Activated B cell treated with CpG ODN at 0.5 μM for 24 hours (primary cell): ENCODE measurements at regions not wholly inside any gene's neighbourhood (a gene's known extent, or its start where the extent isn't known, plus 50 kb on each side); places are given as distances from the start of the nearest gene placed in this dataset.

Experiments used
- ATAC-seq: fragments of 200-7000 bp; cut with Tn5 transposase; one replicate; pipeline ENCODE4 v1.10.0; 2021; ENCODE audit warnings: low read depth, mild to moderate bottlenecking, moderate library complexity
- CTCF ChIA-PET: fragments of 350-600 bp; sonication (Branson Sonifier 250); formaldehyde crosslinking; loops from one replicate; lab custom pipeline; 2021; ENCODE audit warnings: antibody characterized with exemption; lab: Charles Lee
- POLR2A ChIA-PET: fragments of 350-600 bp; sonication (Branson Sonifier 250); formaldehyde crosslinking; loops from one replicate; lab custom pipeline; 2021; ENCODE audit warnings: antibody characterized with exemption; lab: Charles Lee
- DNase-seq: peaks from one replicate; pipeline ENCODE4 v3.0.0; 2022
- H3K27ac Mint-ChIP-seq: one replicate; pipeline ENCODE4 v1.8.0; 2020; ENCODE audit warnings: mixed read lengths
- H3K27me3 Mint-ChIP-seq: one replicate; pipeline ENCODE4 v1.8.0; 2021; ENCODE audit warnings: mixed read lengths
- H3K36me3 Mint-ChIP-seq: one replicate; pipeline ENCODE4 v1.8.0; 2021; ENCODE audit warnings: low read depth, mixed read lengths
- H3K4me1 Mint-ChIP-seq: one replicate; pipeline ENCODE4 v1.8.0; 2021; ENCODE audit warnings: mixed read lengths
- H3K4me3 Mint-ChIP-seq: one replicate; pipeline ENCODE4 v1.8.0; 2020; ENCODE audit warnings: mild to moderate bottlenecking, mixed read lengths
- H3K9me3 Mint-ChIP-seq: one replicate; pipeline ENCODE4 v1.8.0; 2020; ENCODE audit warnings: mixed read lengths
- CTCF ChIP-seq: fragments of 200-600 bp; IDR thresholded peaks from one replicate; pipeline ENCODE4 v1.8.0; 2022; ENCODE audit warnings: antibody characterized with exemption, mild to moderate bottlenecking
- intact Hi-C: fragments of 100-400 bp; cut with micrococcal nuclease; formaldehyde crosslinking; loops from one replicate; pipeline ENCODE4 v1.15.1; 2024

GRCh38 chr2:221915926-221916325 lies 343.8 kb upstream of the EPHA4 start:
- no peak for TF ChIP-seq CTCF
- Mint-ChIP-seq H3K4me1 (no peaks in the 10 kb centered on the region), H3K4me3 (no peak overlapping the region), H3K27ac (no peak overlapping the region), H3K27me3 (no peaks in the 10 kb centered on the region), H3K9me3 (no peaks in the 10 kb centered on the region), H3K36me3 (no peaks in the 10 kb centered on the region)
- ATAC-seq, result no peak
- no peak for DNase-seq
- CTCF ChIA-PET, result no interaction called here
- POLR2A ChIA-PET, result no interaction called here
- intact Hi-C loops, result no loop called here

GRCh38 chr2:221914334-221914880 lies 342.3 kb upstream of the EPHA4 start:
- H3K27me3 Mint-ChIP-seq, result no peaks in the 10 kb centered on the region
- no peaks in the 10 kb centered on the region for H3K9me3 Mint-ChIP-seq
- intact Hi-C loops, result no loop called here
- no peak for ATAC-seq
- no peak for TF ChIP-seq CTCF
- no peak overlapping the region for H3K27ac Mint-ChIP-seq
- H3K4me1 Mint-ChIP-seq, result no peaks in the 10 kb centered on the region
- no peak overlapping the region for H3K4me3 Mint-ChIP-seq
- no peaks in the 10 kb centered on the region for H3K36me3 Mint-ChIP-seq
- ChIA-PET POLR2A (no interaction called here), CTCF (no interaction called here)
- DNase-seq, result no peak

- Mint-ChIP-seq H3K27ac (no peak overlapping the region), H3K27me3 (no peaks in the 10 kb centered on the region), H3K36me3 (no peaks in the 10 kb centered on the region), H3K4me3 (no peak overlapping the region), H3K9me3 (no peaks in the 10 kb centered on the region), H3K4me1 (no peaks in the 10 kb centered on the region)
- intact Hi-C loops, result no loop called here
- POLR2A ChIA-PET, result no interaction called here
- DNase-seq (no peak), ATAC-seq (no peak)
- CTCF ChIA-PET, result no interaction called here
- no peak for TF ChIP-seq CTCF
These were observed 339.8 kb upstream of the EPHA4 start for GRCh38 chr2:221911890-221912289.

- no peaks in the 10 kb centered on the region for H3K9me3 Mint-ChIP-seq
- H3K4me1 Mint-ChIP-seq, result no peaks in the 10 kb centered on the region
- POLR2A ChIA-PET, result no interaction called here
- H3K4me3 Mint-ChIP-seq, result no peak overlapping the region
- intact Hi-C loops, result no loop called here
- CTCF ChIA-PET, result no interaction called here
- no peaks in the 10 kb centered on the region for H3K36me3 Mint-ChIP-seq
- no peak for TF ChIP-seq CTCF
- no peaks in the 10 kb centered on the region for H3K27me3 Mint-ChIP-seq
- H3K27ac Mint-ChIP-seq, result no peak overlapping the region
- ATAC-seq, result no peak
- no peak for DNase-seq
These were observed 339.2 kb upstream of the EPHA4 start for GRCh38 chr2:221911321-221911720.

GRCh38 chr2:221908518-221908917 lies 336.4 kb upstream of the EPHA4 start:
- TF ChIP-seq CTCF, result no peak
- CTCF ChIA-PET, result no interaction called here
- no peak overlapping the region for H3K4me3 Mint-ChIP-seq
- DNase-seq, result no peak
- H3K9me3 Mint-ChIP-seq, result no peaks in the 10 kb centered on the region
- no peaks in the 10 kb centered on the region for H3K4me1 Mint-ChIP-seq
- no peaks in the 10 kb centered on the region for H3K27me3 Mint-ChIP-seq
- intact Hi-C loops, result no loop called here
- H3K27ac Mint-ChIP-seq, result no peak overlapping the region
- POLR2A ChIA-PET, result no interaction called here
- no peaks in the 10 kb centered on the region for H3K36me3 Mint-ChIP-seq
- no peak for ATAC-seq
